Liver (tissue), 8 donors: ENCODE measurements at regions not wholly inside any gene's neighbourhood (a gene's known extent, or its start where the extent isn't known, plus 50 kb on each side); places are given as distances from the start of the nearest gene placed in this dataset.

Experiments used
- DNase-seq: peaks from one replicate; pipeline ENCODE4 v3.0.0-alpha.2; 2017; ENCODE audit warnings: low spot score
- H3K27ac ChIP-seq, 2 donors: one replicate each; pipeline ENCODE4 v1.7.0; 2013; ENCODE audit warnings: inconsistent platforms in 2 of 2, low read length in 2 of 2, control low read depth in 1 of 2, low read depth in 1 of 2, mild to moderate bottlenecking in 1 of 2
- H3K27me3 ChIP-seq, 4 donors: one replicate each; pipeline versions ENCODE4 v1.6.1 to v1.7.0; 2013; ENCODE audit warnings: low read length in 3 of 4, inconsistent platforms in 1 of 4, mild to moderate bottlenecking in 1 of 4, moderate library complexity in 1 of 4; ENCODE audit not compliant: control insufficient read depth in 4 of 4, insufficient read depth in 4 of 4
- H3K36me3 ChIP-seq, 4 donors: one replicate each; pipeline versions ENCODE4 v1.6.1 to v1.7.0; 2013; ENCODE audit warnings: low read length in 3 of 4, mild to moderate bottlenecking in 3 of 4, low read depth in 1 of 4, moderate library complexity in 1 of 4; ENCODE audit not compliant: control insufficient read depth in 4 of 4, insufficient read depth in 3 of 4
- H3K4me1 ChIP-seq, 4 donors: one replicate each; pipeline versions ENCODE4 v1.6.1 to v1.7.0; 2013; ENCODE audit warnings: low read length in 3 of 4, mild to moderate bottlenecking in 3 of 4, moderate library complexity in 1 of 4; ENCODE audit not compliant: control insufficient read depth in 4 of 4, insufficient read depth in 4 of 4
- H3K4me3 ChIP-seq, 3 donors: one replicate each; pipeline versions ENCODE4 v1.6.1 to v1.7.0; 2013; ENCODE audit warnings: low read length in 3 of 3, control low read depth in 1 of 3, low read depth in 1 of 3, mild to moderate bottlenecking in 1 of 3
- H3K9ac ChIP-seq, 2 donors: one replicate each; pipeline ENCODE4 v1.7.0; 2013; ENCODE audit warnings: low read length in 2 of 2, mild to moderate bottlenecking in 2 of 2, moderate library complexity in 2 of 2, control low read depth in 1 of 2, low read depth in 1 of 2
- H3K9me3 ChIP-seq, 4 donors: one replicate each; pipeline versions ENCODE4 v1.6.1 to v1.7.0; 2013; ENCODE audit warnings: low read length in 3 of 4; ENCODE audit not compliant: control insufficient read depth in 4 of 4
- CTCF ChIP-seq: fragments of 150-350 bp; IDR thresholded peaks from 2 replicates; pipeline ENCODE4 v1.5.1; 2017; ENCODE audit warnings: improper control_type of control experiment, low read depth, low read length; ENCODE audit not compliant: missing input control
- EGR1 ChIP-seq, 2 donors: IDR thresholded peaks; 2 replicates each; pipeline ENCODE4 v1.6.1; 2016 to 2018; ENCODE audit warnings: antibody characterized with exemption in 2 of 2, low read depth in 2 of 2
- FOXA1 ChIP-seq: IDR thresholded peaks from 2 replicates; pipeline ENCODE4 v1.6.1; 2016; ENCODE audit warnings: antibody characterized with exemption
- FOXA2 ChIP-seq: IDR thresholded peaks from 2 replicates; pipeline ENCODE4 v1.6.1; 2016; ENCODE audit warnings: antibody characterized with exemption
- GABPA ChIP-seq, 2 donors: IDR thresholded peaks in 1 of 2; conservative IDR thresholded peaks in 1 of 2; 2 replicates each; pipeline ENCODE4 v1.6.1; 2016; ENCODE audit warnings: antibody characterized with exemption in 2 of 2, mild to moderate bottlenecking in 1 of 2, moderate library complexity in 1 of 2
- HNF4A ChIP-seq, 2 donors: conservative IDR thresholded peaks; 2 replicates each; pipeline ENCODE4 v1.6.1; 2016; ENCODE audit warnings: antibody characterized with exemption in 2 of 2, mild to moderate bottlenecking in 2 of 2
- HNF4G ChIP-seq: IDR thresholded peaks from 2 replicates; pipeline ENCODE4 v1.6.1; 2016; ENCODE audit warnings: antibody characterized with exemption
- JUND ChIP-seq, 2 donors: IDR thresholded peaks; 2 replicates each; pipeline ENCODE4 v1.6.1; 2016; ENCODE audit warnings: antibody characterized with exemption in 2 of 2
- MAX ChIP-seq: IDR thresholded peaks from 2 replicates; pipeline ENCODE4 v1.6.1; 2016; ENCODE audit warnings: antibody characterized with exemption
- NR2F2 ChIP-seq: IDR thresholded peaks from 2 replicates; pipeline ENCODE4 v1.6.1; 2016; ENCODE audit warnings: antibody characterized with exemption
- RAD21 ChIP-seq, 2 donors: IDR thresholded peaks; 2 replicates each; pipeline ENCODE4 v1.6.1; 2016; ENCODE audit warnings: antibody characterized with exemption in 2 of 2, mild to moderate bottlenecking in 2 of 2
- REST ChIP-seq: IDR thresholded peaks from 2 replicates; pipeline ENCODE4 v1.6.1; 2016; ENCODE audit warnings: antibody characterized with exemption, mild to moderate bottlenecking
- RXRA ChIP-seq, 2 donors: IDR thresholded peaks; 2 replicates each; pipeline ENCODE4 v1.6.1; 2017 to 2018; ENCODE audit warnings: antibody characterized with exemption in 2 of 2, mild to moderate bottlenecking in 1 of 2
- SP1 ChIP-seq: IDR thresholded peaks from 2 replicates; pipeline ENCODE4 v1.6.1; 2018; ENCODE audit warnings: antibody characterized with exemption, mild to moderate bottlenecking
- TAF1 ChIP-seq: conservative IDR thresholded peaks from 2 replicates; pipeline ENCODE4 v1.6.1; 2016; ENCODE audit warnings: antibody characterized with exemption, mild to moderate bottlenecking
- YY1 ChIP-seq: IDR thresholded peaks from 2 replicates; pipeline ENCODE4 v1.6.1; 2016; ENCODE audit warnings: antibody characterized with exemption, mild to moderate bottlenecking
- WGBS: extraction: QIAGEN DNeasy Blood & Tissue Kit; methylation state at CpG from one replicate; pipeline ENCODE4 v1.1.7; 2013; 5-methylcytosine and 5-hydroxymethylcytosine counted together
- TF ChIP-seq, protein P1 (sequence below): IDR thresholded peaks from 2 replicates; pipeline ENCODE4 v1.6.1; 2016; ENCODE audit warnings: antibody characterized with exemption
- donor health status: healthy.
- donor health status: healthy.
- donor health status: healthy.
- donor health status: healthy.
- donor health status: healthy.

DNA sequence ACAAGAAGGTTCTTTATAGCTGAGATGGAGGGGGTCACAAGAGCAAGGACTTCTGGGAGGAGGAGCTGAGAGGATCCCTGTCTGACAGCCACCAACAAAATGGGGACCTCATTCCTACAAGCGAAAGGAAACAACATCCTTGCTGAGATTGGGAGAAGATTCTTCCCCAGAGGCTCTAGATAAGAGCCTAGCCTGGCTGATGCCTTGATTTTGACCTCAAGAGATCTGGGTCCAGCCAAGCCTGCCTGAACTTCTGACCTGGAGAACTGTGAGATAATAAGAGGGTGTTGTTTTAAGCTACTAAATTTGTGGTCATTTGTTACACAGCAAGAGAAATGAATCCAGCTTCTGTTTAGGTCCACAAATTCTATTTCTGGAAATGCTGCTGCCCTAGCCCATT is 75.4 kb upstream of the SLC4A11 start:
- no peak overlapping the region for H3K27ac ChIP-seq
- H3K27me3 ChIP-seq = no peaks in the 10 kb centered on the region
- TF ChIP-seq SP1 (no peak), EGR1 (IDR thresholded peaks at IDR 0.05; ENCODE audit: low read depth in 2 of 2) (no peak), FOXA2 (no peak), REST (no peak), FOXA1 (no peak), YY1 (no peak), MAX (no peak), HNF4A (conservative IDR thresholded peaks at IDR 0.05) (no peak), TAF1 (no peak), GABPA (IDR thresholded peaks at IDR 0.05 in 1 of 2, conservative IDR thresholded peaks at IDR 0.05 in 1 of 2) (no peak)
- TF ChIP-seq, protein P1, sequence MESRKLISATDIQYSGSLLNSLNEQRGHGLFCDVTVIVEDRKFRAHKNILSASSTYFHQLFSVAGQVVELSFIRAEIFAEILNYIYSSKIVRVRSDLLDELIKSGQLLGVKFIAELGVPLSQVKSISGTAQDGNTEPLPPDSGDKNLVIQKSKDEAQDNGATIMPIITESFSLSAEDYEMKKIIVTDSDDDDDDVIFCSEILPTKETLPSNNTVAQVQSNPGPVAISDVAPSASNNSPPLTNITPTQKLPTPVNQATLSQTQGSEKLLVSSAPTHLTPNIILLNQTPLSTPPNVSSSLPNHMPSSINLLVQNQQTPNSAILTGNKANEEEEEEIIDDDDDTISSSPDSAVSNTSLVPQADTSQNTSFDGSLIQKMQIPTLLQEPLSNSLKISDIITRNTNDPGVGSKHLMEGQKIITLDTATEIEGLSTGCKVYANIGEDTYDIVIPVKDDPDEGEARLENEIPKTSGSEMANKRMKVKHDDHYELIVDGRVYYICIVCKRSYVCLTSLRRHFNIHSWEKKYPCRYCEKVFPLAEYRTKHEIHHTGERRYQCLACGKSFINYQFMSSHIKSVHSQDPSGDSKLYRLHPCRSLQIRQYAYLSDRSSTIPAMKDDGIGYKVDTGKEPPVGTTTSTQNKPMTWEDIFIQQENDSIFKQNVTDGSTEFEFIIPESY = no peak
- H3K4me1 ChIP-seq = no peaks in the 10 kb centered on the region
- H3K9ac ChIP-seq = no peak overlapping the region
- no peaks in the 10 kb centered on the region for H3K9me3 ChIP-seq
- DNase-seq = no peak
- H3K4me3 ChIP-seq = no peak overlapping the region
- peaks cover 0 to 4% (median under 1%) of the 10 kb centered on the region in 4 donors for H3K36me3 ChIP-seq
- WGBS = 81% methylated on average over 1 of the region's 1 CpG

- Histone ChIP-seq H3K9me3 (no peaks in the 10 kb centered on the region), H3K27me3 (no peaks in the 10 kb centered on the region), H3K27ac (no peak overlapping the region), H3K36me3 (peaks cover 0 to 4% (median under 1%) of the 10 kb centered on the region in 4 donors), H3K4me1 (no peaks in the 10 kb centered on the region), H3K4me3 (no peak overlapping the region), H3K9ac (no peak overlapping the region)
- no peak for DNase-seq
- TF ChIP-seq GABPA (IDR thresholded peaks at IDR 0.05 in 1 of 2, conservative IDR thresholded peaks at IDR 0.05 in 1 of 2) = no peak
- TF ChIP-seq YY1 = no peak
- no peak for TF ChIP-seq FOXA1
- TF ChIP-seq RXRA (IDR thresholded peaks at IDR 0.05) = no peak
- no peak for TF ChIP-seq HNF4A (conservative IDR thresholded peaks at IDR 0.05)
- no peak for TF ChIP-seq HNF4G
- TF ChIP-seq REST = no peak
- TF ChIP-seq, protein P1 = no peak
- TF ChIP-seq JUND (IDR thresholded peaks at IDR 0.05) = no peak
- no peak for TF ChIP-seq TAF1
- no peak for TF ChIP-seq NR2F2
- TF ChIP-seq RAD21 (IDR thresholded peaks at IDR 0.05) = no peak
- no peak for TF ChIP-seq CTCF
- no peak for TF ChIP-seq MAX
- WGBS = 68% methylated on average over 2 of the region's 2 CpGs
Observed at GRCh38 chr20:3313683-3314065, 74.7 kb upstream of the SLC4A11 start.
